ENCODE measurements at regions not wholly inside any gene's neighbourhood (a gene's known extent, or its start where the extent isn't known, plus 50 kb on each side); places are given as distances from the start of the nearest gene placed in this dataset.
A peak's percentile ranks its signal among the peaks of the same experiment; 100 is the strongest.

- no peaks in the 10 kb centered on the region for H3K27me3 ChIP-seq (ENCODE audit: insufficient read depth, low read length)
- peaks cover 10 to 26% (median 19%) of the 10 kb centered on the region in 4 donors for H3K4me1 Mint-ChIP-seq
- CTCF ChIA-PET (ENCODE audit: partially characterized antibody) = interaction anchor here (0.7 to 4.4 kb wide), 18 partner anchors 9 to 211 kb away, joined by 3 to 60 read pairs (median 7); no protein-coding TSS in a partner anchor
- DNase-seq = peak; percentile 77 to 86 (median 83)
- H3K4me3 ChIP-seq (ENCODE audit: low read length in 2 of 2) = peak overlapping the region; percentile 51 to 80
- H3K4me1 ChIP-seq (ENCODE audit: insufficient read depth, low read length) = peaks cover 16% of the 10 kb centered on the region
- peaks cover 0 to 4% of the 10 kb centered on the region in 2 donors for H3K36me3 Mint-ChIP-seq
- peaks cover 0 to 8% (median 3%) of the 10 kb centered on the region in 8 donors for H3K9me3 Mint-ChIP-seq
- POLR2A ChIA-PET (ENCODE audit: partially characterized antibody) = interaction anchor here (0.6 to 5.7 kb wide), 46 partner anchors 9 to 214 kb away, joined by 3 to 363 read pairs (median 6); partner anchors contain the start of genes CDKAL1, E2F3 and MBOAT1
- H3K27ac Mint-ChIP-seq = peak overlapping the region; percentile 88 to 98 (median 97)
- peak overlapping the region; percentile 87 to 96 (median 94) for H3K4me3 Mint-ChIP-seq
- H3K36me3 ChIP-seq (ENCODE audit: insufficient read depth, low read length) = no peaks in the 10 kb centered on the region
- H3K27me3 Mint-ChIP-seq = no peaks in the 10 kb centered on the region
- intact Hi-C loops (cut with micrococcal nuclease) = loop anchor here (1.0 kb wide), 3 partner anchors 17 to 82 kb away; partner anchors contain the start of gene E2F3
- peak overlapping the region; percentile 68 for H3K27ac ChIP-seq (ENCODE audit: low read depth, low read length)
- no peaks in the 10 kb centered on the region for H3K9me3 ChIP-seq (ENCODE audit: control insufficient read depth in 1 of 2, low read length in 2 of 2)
These were observed 81.9 kb upstream of the E2F3 start for GRCh38 chr6:20319520-20320357.

- intact Hi-C loops (cut with micrococcal nuclease) = no loop called here
- Histone ChIP-seq H3K9me3 (ENCODE audit: control insufficient read depth in 1 of 2, low read length in 2 of 2) (no peaks in the 10 kb centered on the region), H3K36me3 (ENCODE audit: insufficient read depth, low read length) (no peaks in the 10 kb centered on the region), H3K4me3 (ENCODE audit: low read length in 2 of 2) (no peak overlapping the region), H3K27ac (ENCODE audit: low read depth, low read length) (no peak overlapping the region), H3K27me3 (ENCODE audit: insufficient read depth, low read length) (no peaks in the 10 kb centered on the region), H3K4me1 (ENCODE audit: insufficient read depth, low read length) (peaks cover 5% of the 10 kb centered on the region)
- Mint-ChIP-seq H3K27me3 (no peaks in the 10 kb centered on the region), H3K9me3 (no peaks in the 10 kb centered on the region), H3K4me3 (no peak overlapping the region), H3K4me1 (peaks cover 0 to 6% (median 3%) of the 10 kb centered on the region in 4 donors), H3K36me3 (no peaks in the 10 kb centered on the region), H3K27ac (peak overlapping the region in 1 of 7 donors; percentile 51)
- ChIA-PET POLR2A (ENCODE audit: partially characterized antibody) (interaction anchor here (3.4 kb wide), 1 partner anchor 10 kb away, joined by 20 read pairs; no protein-coding TSS in a partner anchor), CTCF (ENCODE audit: partially characterized antibody) (interaction anchor here (1.0 to 1.1 kb wide), 3 partner anchors 20 to 79 kb away, joined by 3 read pairs; no protein-coding TSS in a partner anchor)
- no peak for DNase-seq
These were observed 75.8 kb upstream of the E2F3 start for GRCh38 chr6:20325641-20326421.

GRCh38 chr6:20326422-20326728, 75.3 kb upstream of the E2F3 start:
- Mint-ChIP-seq H3K27me3 (no peaks in the 10 kb centered on the region), H3K27ac (no peak overlapping the region), H3K4me3 (no peak overlapping the region), H3K36me3 (no peaks in the 10 kb centered on the region), H3K4me1 (peaks cover 0 to under 1% (median under 1%) of the 10 kb centered on the region in 4 donors), H3K9me3 (no peaks in the 10 kb centered on the region)
- ChIA-PET POLR2A (ENCODE audit: partially characterized antibody) (interaction anchor here (1.3 to 3.4 kb wide), 2 partner anchors 10 to 78 kb away, joined by 3 to 20 read pairs; no protein-coding TSS in a partner anchor), CTCF (ENCODE audit: partially characterized antibody) (interaction anchor here (1.0 to 1.1 kb wide), 3 partner anchors 20 to 78 kb away, joined by 3 read pairs; no protein-coding TSS in a partner anchor)
- no peaks in the 10 kb centered on the region for H3K36me3 ChIP-seq (ENCODE audit: insufficient read depth, low read length)
- no peak for DNase-seq
- H3K4me3 ChIP-seq (ENCODE audit: low read length in 2 of 2) = no peak overlapping the region
- H3K27ac ChIP-seq (ENCODE audit: low read depth, low read length) = no peak overlapping the region
- intact Hi-C loops (cut with micrococcal nuclease) = no loop called here
- no peaks in the 10 kb centered on the region for H3K4me1 ChIP-seq (ENCODE audit: insufficient read depth, low read length)
- H3K27me3 ChIP-seq (ENCODE audit: insufficient read depth, low read length) = no peaks in the 10 kb centered on the region
- H3K9me3 ChIP-seq (ENCODE audit: control insufficient read depth in 1 of 2, low read length in 2 of 2) = no peaks in the 10 kb centered on the region

GRCh38 chr6:20327141-20327540, 74.5 kb upstream of the E2F3 start:
- Histone ChIP-seq H3K27ac (ENCODE audit: low read depth, low read length) (no peak overlapping the region), H3K4me1 (ENCODE audit: insufficient read depth, low read length) (no peaks in the 10 kb centered on the region), H3K27me3 (ENCODE audit: insufficient read depth, low read length) (no peaks in the 10 kb centered on the region), H3K9me3 (ENCODE audit: control insufficient read depth in 1 of 2, low read length in 2 of 2) (no peaks in the 10 kb centered on the region), H3K4me3 (ENCODE audit: low read length in 2 of 2) (no peak overlapping the region), H3K36me3 (ENCODE audit: insufficient read depth, low read length) (no peaks in the 10 kb centered on the region)
- Mint-ChIP-seq H3K9me3 (no peaks in the 10 kb centered on the region), H3K4me3 (no peak overlapping the region), H3K27ac (no peak overlapping the region), H3K27me3 (no peaks in the 10 kb centered on the region), H3K4me1 (peaks cover 0 to 2% (median 0%) of the 10 kb centered on the region in 4 donors), H3K36me3 (no peaks in the 10 kb centered on the region)
- intact Hi-C loops (cut with micrococcal nuclease) = no loop called here
- CTCF ChIA-PET (ENCODE audit: partially characterized antibody) = interaction anchor here (0.6 to 1.1 kb wide), 3 partner anchors 9 to 36 kb away, joined by 3 read pairs; no protein-coding TSS in a partner anchor
- no peak for DNase-seq
- POLR2A ChIA-PET (ENCODE audit: partially characterized antibody) = interaction anchor here (1.3 to 3.4 kb wide), 2 partner anchors 9 to 77 kb away, joined by 3 to 20 read pairs; no protein-coding TSS in a partner anchor

- Histone ChIP-seq H3K4me1 (ENCODE audit: insufficient read depth, low read length) (no peaks in the 10 kb centered on the region), H3K27me3 (ENCODE audit: insufficient read depth, low read length) (no peaks in the 10 kb centered on the region), H3K4me3 (ENCODE audit: low read length in 2 of 2) (no peak overlapping the region), H3K9me3 (ENCODE audit: control insufficient read depth in 1 of 2, low read length in 2 of 2) (no peaks in the 10 kb centered on the region), H3K36me3 (ENCODE audit: insufficient read depth, low read length) (no peaks in the 10 kb centered on the region), H3K27ac (ENCODE audit: low read depth, low read length) (no peak overlapping the region)
- DNase-seq = no peak
- CTCF ChIA-PET (ENCODE audit: partially characterized antibody) = interaction anchor here (1.0 to 1.8 kb wide), 4 partner anchors 9 to 76 kb away, joined by 3 to 5 read pairs (median 4); no protein-coding TSS in a partner anchor
- H3K27me3 Mint-ChIP-seq = no peaks in the 10 kb centered on the region
- no peak overlapping the region for H3K27ac Mint-ChIP-seq
- H3K9me3 Mint-ChIP-seq = peaks cover 0 to 2% (median 0%) of the 10 kb centered on the region in 8 donors
- intact Hi-C loops (cut with micrococcal nuclease) = no loop called here
- no peaks in the 10 kb centered on the region for H3K36me3 Mint-ChIP-seq
- no peak overlapping the region for H3K4me3 Mint-ChIP-seq
- H3K4me1 Mint-ChIP-seq = peaks cover 0 to 2% (median 0%) of the 10 kb centered on the region in 4 donors
- POLR2A ChIA-PET (ENCODE audit: partially characterized antibody) = interaction anchor here (0.5 to 3.4 kb wide), 4 partner anchors 8 to 38 kb away, joined by 3 to 20 read pairs (median 12); no protein-coding TSS in a partner anchor
These were observed 73.3 kb upstream of the E2F3 start for GRCh38 chr6:20328266-20328923.

GRCh38 chr6:20328924-20329300, 72.8 kb upstream of the E2F3 start:
- H3K27me3 Mint-ChIP-seq = no peaks in the 10 kb centered on the region
- Histone ChIP-seq H3K4me1 (ENCODE audit: insufficient read depth, low read length) (no peaks in the 10 kb centered on the region), H3K27me3 (ENCODE audit: insufficient read depth, low read length) (no peaks in the 10 kb centered on the region), H3K27ac (ENCODE audit: low read depth, low read length) (no peak overlapping the region), H3K9me3 (ENCODE audit: control insufficient read depth in 1 of 2, low read length in 2 of 2) (no peaks in the 10 kb centered on the region), H3K36me3 (ENCODE audit: insufficient read depth, low read length) (no peaks in the 10 kb centered on the region), H3K4me3 (ENCODE audit: low read length in 2 of 2) (no peak overlapping the region)
- H3K9me3 Mint-ChIP-seq = peaks cover 0 to 2% (median 0%) of the 10 kb centered on the region in 8 donors
- intact Hi-C loops (cut with micrococcal nuclease) = no loop called here
- POLR2A ChIA-PET (ENCODE audit: partially characterized antibody) = interaction anchor here (1.1 to 2.0 kb wide), 3 partner anchors 9 to 38 kb away, joined by 5 to 18 read pairs (median 7); no protein-coding TSS in a partner anchor
- CTCF ChIA-PET (ENCODE audit: partially characterized antibody) = interaction anchor here (1.0 to 1.8 kb wide), 3 partner anchors 8 to 76 kb away, joined by 3 to 5 read pairs (median 4); no protein-coding TSS in a partner anchor
- no peak for DNase-seq
- H3K27ac Mint-ChIP-seq = no peak overlapping the region
- H3K4me3 Mint-ChIP-seq = no peak overlapping the region
- no peaks in the 10 kb centered on the region for H3K36me3 Mint-ChIP-seq
- H3K4me1 Mint-ChIP-seq = peaks cover 0 to 2% (median 0%) of the 10 kb centered on the region in 4 donors

Data from CD4-positive, alpha-beta memory T cell (primary cell).